Left renal cortex interstitium (tissue), 4 donors: ENCODE measurements at regions not wholly inside any gene's neighbourhood (a gene's known extent, or its start where the extent isn't known, plus 50 kb on each side); places are given as distances from the start of the nearest gene placed in this dataset.

Experiments used
- DNase-seq, 4 donors: peaks; one replicate each; pipeline ENCODE4 v3.0.0-alpha.2; 2013; ENCODE audit warnings: low read depth in 4 of 4, low spot score in 2 of 4, missing footprints in 1 of 4

GRCh38 chr18:24771300-24771699 is 310.9 kb downstream of the HRH4 start:
- DNase-seq: no peak

- no peak for DNase-seq
Measured at GRCh38 chr18:24773101-24773500, 312.7 kb downstream of the HRH4 start.

GRCh38 chr18:24776019-24776418 is 315.6 kb downstream of the HRH4 start:
- no peak for DNase-seq

- DNase-seq: no peak
Measured at GRCh38 chr18:24778810-24779418, 318.5 kb downstream of the HRH4 start.

GRCh38 chr18:24782566-24782965 is 322.1 kb downstream of the HRH4 start:
- no peak for DNase-seq

DNA sequence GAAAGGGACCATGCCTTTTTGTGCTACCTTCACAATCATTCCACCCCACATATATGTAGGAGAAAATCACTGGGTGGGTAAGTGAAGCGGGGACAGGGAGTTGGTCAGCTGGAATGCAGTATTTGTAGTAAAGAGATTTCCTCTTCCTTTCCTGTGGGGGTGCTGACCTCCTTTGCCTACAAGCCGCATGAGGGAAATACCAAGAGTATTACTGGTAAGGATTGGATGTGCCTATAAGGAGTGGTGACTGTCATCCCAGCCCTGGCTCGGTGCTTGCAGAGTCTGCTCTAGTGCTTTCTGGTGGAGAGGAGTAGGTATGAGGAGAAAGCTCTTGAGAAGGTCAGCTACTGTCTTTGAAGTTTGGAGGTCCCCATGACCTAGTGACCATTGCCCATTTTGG is 324.6 kb downstream of the HRH4 start:
- no peak for DNase-seq

DNA sequence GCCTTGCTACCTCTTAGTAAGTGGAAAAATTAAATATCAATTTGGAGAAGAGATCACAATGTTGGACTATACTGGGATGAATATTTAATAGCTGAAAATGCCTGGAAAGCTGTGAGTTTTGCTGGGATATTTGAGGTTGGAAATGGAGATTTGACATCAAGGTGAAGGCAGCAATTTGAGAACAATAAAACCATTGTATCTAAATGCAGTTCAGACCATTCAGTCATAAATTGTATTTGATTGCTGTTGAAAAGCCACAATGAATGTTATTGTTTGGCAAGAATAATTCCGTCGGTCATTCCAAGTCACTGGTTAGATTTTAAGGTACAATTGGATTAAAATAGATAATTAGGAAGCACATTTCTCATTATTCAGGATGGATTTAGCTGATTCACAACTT is 325.6 kb downstream of the HRH4 start:
- DNase-seq: no peak

DNA sequence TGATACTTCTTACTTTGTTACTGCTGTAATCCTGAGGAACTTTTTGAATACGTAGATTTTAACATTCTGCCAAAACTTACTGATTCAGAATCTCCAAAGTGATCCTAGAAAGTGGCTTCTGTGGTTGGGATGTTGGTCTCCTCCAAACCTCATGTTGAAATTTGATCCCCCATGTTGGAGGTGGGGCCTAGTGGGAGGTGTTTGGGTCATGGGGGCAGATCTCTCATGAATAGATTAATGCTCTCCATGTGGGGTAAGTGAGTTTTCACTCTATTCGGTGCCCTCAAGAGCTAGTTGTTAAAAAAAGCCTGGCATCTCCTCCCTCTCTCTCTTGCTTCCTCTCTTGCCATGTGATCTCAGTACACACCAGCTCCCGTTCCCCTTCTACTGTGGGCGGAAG is 329.9 kb downstream of the HRH4 start:
- no peak for DNase-seq

DNA sequence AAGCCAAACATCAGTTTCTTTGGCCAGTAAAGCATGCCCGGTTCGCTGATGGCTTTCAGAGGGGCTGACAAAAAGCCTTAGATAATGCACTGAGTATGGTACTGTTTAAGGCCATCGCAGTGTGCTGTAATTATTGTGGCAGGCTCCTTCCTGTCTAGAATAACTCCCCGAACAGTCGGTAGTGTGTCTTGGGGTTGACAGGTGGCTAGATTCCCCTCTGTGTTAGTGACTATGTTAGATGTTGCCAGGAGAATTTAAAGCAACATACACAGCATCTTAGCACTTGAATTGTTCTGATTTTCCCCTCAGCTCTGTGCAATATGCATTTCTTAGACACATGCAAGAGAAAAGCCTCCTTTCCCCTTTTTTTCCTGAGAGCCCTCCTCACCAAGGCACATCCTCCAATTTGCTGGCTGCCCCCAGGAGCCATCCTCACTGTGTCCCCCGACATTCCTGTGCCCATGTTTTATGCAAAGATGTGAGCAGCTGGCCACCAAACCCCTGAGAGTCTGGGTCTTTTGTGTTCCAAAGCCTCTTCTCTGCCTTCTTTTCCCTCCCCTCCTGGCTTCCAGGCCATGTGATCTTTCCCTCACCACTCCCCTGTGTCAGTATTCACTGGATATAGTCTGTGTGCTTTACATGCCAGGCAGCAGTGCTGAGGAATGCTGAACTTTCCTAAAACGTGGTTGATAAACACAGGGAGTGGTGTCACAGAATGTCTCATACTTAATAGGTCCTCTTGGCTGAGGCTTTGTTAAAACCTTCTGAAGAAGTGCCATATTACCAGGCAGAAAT is 331.5 kb downstream of the HRH4 start:
- DNase-seq: no peak

DNA sequence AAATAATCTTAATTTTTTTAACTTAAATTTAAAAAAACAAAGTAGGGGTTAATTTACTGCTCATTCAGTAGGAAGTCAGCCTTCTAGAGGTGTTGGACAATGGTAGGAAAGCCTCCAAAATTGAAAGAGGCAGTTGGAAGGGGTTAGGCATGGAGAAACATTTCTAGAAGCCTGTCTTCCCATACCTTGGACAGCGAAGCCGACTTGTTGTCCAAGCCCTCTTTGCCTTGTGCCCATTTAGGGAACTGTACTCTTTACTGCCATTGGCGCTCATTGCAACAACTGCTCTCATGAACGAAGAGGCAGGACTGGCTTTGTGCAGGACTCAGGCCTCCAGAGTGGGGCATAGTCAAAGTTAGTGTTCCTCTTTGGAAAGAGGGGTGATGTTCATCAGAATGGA is 333.3 kb downstream of the HRH4 start:
- DNase-seq: no peak

DNA sequence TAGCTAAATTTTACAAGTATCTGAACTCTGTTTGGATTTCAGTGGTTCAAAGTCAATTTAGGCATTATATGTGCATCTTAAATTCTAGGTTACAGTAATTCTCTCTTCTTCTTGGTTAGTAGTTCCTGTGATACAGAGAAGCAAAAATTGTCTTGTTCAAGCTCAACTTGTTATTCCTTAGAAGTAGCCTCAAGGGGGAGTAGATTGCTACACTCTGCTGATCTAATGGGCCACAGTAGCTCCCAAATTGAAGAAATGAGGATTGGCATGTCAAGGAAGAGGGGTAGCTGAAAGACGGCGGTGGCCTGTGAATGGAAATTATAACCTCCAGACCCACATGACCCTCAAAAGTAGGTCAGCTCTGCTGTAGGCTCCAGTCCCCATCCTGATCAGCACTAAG is 334.7 kb downstream of the HRH4 start:
- no peak for DNase-seq

- DNase-seq: no peak
Measured at GRCh38 chr18:24797981-24798380, 337.5 kb downstream of the HRH4 start.

DNA sequence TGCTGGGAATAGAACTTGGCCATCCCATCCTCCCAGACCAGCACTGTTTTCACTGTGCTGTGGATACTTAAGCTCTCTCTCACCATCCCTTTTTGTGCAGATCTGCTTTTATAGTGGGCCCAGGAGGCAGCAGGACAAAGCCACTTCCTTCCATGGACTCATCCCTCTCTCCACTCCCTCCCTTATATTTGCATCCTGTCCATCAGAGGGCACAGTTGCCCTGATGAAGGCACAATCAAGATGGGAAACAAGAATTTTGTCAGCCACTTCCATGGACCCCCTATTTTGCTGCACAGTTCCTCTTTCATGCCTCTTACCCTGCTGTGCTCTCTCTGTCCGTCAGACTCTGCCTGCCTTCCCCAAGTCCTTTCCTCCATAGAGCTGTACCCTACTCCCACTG is 338.7 kb downstream of the HRH4 start:
- no peak for DNase-seq

- no peak for DNase-seq
Measured at GRCh38 chr18:24799720-24800119, 339.3 kb downstream of the HRH4 start.

DNA sequence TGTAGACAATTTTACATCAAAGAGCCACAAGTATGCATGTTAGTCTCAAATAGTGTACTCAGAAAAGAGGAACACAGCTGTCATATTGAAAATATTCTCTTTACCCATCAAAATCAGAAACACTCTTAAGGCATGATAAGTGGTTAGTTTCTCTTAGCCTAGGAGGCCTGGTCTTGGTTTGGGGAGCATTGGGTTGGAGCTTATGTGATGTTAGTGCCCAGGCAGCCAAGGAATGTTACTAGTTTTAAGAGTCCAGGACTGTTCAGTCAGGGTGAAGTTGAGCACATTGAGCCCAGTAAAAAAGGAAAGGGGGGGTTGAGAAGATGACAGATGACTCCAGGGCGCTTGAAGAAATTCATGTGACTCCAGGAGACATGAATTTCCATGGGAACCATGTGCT is 340.6 kb downstream of the HRH4 start:
- no peak for DNase-seq

GRCh38 chr18:24802456-24802855 is 342.0 kb downstream of the HRH4 start:
- DNase-seq: no peak

DNA sequence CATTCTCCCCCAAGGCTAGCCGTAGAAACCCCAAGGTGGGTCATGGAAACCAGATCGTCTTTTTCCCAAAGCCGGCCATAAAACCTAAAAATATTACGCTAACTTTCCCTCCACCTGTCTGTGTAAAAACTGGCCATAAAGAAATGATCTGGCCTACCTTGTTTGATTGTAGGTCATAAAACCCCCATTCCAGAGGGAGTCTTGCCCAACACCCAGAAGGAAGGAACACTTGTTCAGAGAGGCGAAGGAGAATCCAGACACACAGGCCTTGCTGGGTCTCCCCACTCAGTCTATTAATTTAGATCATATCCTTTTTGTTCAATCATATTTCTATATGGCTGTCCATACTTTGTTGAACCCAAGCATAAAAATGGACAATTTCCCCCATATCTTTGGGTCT is 344.7 kb downstream of the HRH4 start:
- DNase-seq: no peak

- no peak for DNase-seq
Measured at GRCh38 chr18:24809173-24809950, 348.9 kb downstream of the HRH4 start.

GRCh38 chr18:24810561-24811305 is 350.3 kb downstream of the HRH4 start:
- DNase-seq: no peak

DNA sequence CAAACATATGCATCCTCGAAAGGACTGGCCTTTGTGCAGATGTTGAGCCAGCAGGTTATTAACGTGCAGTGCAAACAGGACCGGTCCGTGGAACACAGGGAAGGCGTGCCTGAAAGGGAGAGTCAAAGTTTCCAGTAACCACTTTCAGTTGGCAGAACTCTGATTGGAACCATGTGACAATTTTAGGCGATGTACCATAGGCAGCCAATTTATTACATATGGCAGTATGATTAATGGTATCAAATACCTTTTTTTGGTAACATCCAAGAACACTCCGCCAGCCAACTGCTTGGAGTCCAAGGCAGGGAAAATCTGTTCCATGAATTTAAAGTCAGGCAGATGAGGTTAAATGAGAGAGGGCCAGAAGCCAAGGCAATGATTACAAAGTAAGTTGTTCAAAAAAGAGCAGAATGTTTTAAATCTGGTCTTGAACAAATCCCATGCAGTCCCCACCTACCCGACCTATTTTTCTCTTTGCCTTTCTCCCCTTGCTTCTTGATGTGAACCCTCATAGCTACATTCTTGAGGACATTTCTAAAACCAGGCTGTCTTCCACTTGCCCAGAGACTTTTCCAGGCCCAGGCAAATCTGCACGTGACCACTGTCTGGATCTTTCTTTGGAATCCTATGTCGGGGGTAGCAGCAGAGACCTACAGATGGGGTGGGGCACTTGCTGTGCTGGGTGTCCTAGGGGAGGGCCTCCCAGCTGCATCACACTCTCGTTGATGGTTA is 351.7 kb downstream of the HRH4 start:
- no peak for DNase-seq
